ENCODE measurements at regions not wholly inside any gene's neighbourhood (a gene's known extent, or its start where the extent isn't known, plus 50 kb on each side); places are given as distances from the start of the nearest gene placed in this dataset.

GRCh38 chr1:224809137-224809536 lies 120.3 kb upstream of the DNAH14 start (continued):
- TF ChIP-seq BCL3 (IDR thresholded peaks at IDR 0.05) = no peak
- TF ChIP-seq EP300 (IDR thresholded peaks at IDR 0.05) = no peak
- no peak for TF ChIP-seq RCOR1 (IDR thresholded peaks at IDR 0.05; ENCODE audit: low read depth, low read length)

- Histone ChIP-seq H3K4me3 (no peak overlapping the region), H3K9me3 (peaks cover 4% of the 10 kb centered on the region; the same call in 1 of the 3 replicates), H3K4me1 (no peaks in the 10 kb centered on the region), H3K27ac (no peak overlapping the region), H3K4me2 (no peak overlapping the region)
- FAIRE-seq (no peak), ATAC-seq (no peak), DNase-seq (ENCODE audit: low read depth in 1 of 2, low spot score in 1 of 2) (no peak)
- CTCF ChIA-PET = interaction anchor here (1.2 to 2.3 kb wide), 2 partner anchors 12 to 42 kb away, joined by 3 to 6 read pairs; no protein-coding TSS in a partner anchor
- POLR2A ChIA-PET = no interaction called here
- WGBS (ENCODE audit: missing lambda C conversion rate) = 72% methylated on average over 4 of the region's 4 CpGs
- no peak for TF ChIP-seq CHD2 (IDR thresholded peaks at IDR 0.05; ENCODE audit: low read length, partially characterized antibody)
- no peak for TF ChIP-seq FOSB (CRISPR knock-in tag; IDR thresholded peaks at IDR 0.05)
Observed at GRCh38 chr1:224809613-224810012, 119.9 kb upstream of the DNAH14 start.

GRCh38 chr1:224811564-224811963 lies 117.9 kb upstream of the DNAH14 start:
- no peak for TF ChIP-seq HOXB13 (CRISPR knock-in tag; IDR thresholded peaks at IDR 0.05; ENCODE audit: low read depth)
- no peak for TF ChIP-seq RFX5 (IDR thresholded peaks at IDR 0.05)
- no peak for TF ChIP-seq HES2 (IDR thresholded peaks at IDR 0.05)
- TF ChIP-seq ATOH8 (CRISPR knock-in tag; IDR thresholded peaks at IDR 0.05; ENCODE audit: low read depth) = no peak
- no peak for TF ChIP-seq REST (IDR thresholded peaks at IDR 0.05)
- no peak for TF ChIP-seq FOXS1 (CRISPR knock-in tag; IDR thresholded peaks at IDR 0.05)
- TF ChIP-seq JUN (IDR thresholded peaks at IDR 0.05) = no peak
- no peak for TF ChIP-seq NR3C1 (IDR thresholded peaks at IDR 0.05)
- TF ChIP-seq CTCF (IDR thresholded peaks at IDR 0.05) = no peak
- no peak for TF ChIP-seq ZFP36 (IDR thresholded peaks at IDR 0.05; ENCODE audit: borderline replicate concordance, partially characterized antibody)
- TF ChIP-seq EHF (CRISPR knock-in tag; IDR thresholded peaks at IDR 0.05) = no peak
- TF ChIP-seq HOXA7 (CRISPR knock-in tag; IDR thresholded peaks at IDR 0.05) = no peak
- POLR2A ChIA-PET = no interaction called here

More at GRCh38 chr1:224811564-224811963, 117.9 kb upstream of the DNAH14 start:
- no peak overlapping the region for H3K4me2 ChIP-seq
- peaks cover 4% of the 10 kb centered on the region; the same call in 1 of the 3 replicates for H3K9me3 ChIP-seq
- 38% methylated on average over 7 of the region's 7 CpGs for WGBS (ENCODE audit: missing lambda C conversion rate)
- H3K4me1 ChIP-seq = no peaks in the 10 kb centered on the region
- ATAC-seq = no peak
- CTCF ChIA-PET = interaction anchor here (1.1 kb wide), 1 partner anchor 298 kb away, joined by 4 read pairs; no protein-coding TSS in a partner anchor
- DNase-seq (ENCODE audit: low read depth in 1 of 2, low spot score in 1 of 2) = no peak
- H3K27ac ChIP-seq = no peak overlapping the region
- H3K4me3 ChIP-seq = no peak overlapping the region
- FAIRE-seq = no peak
